GM23248 (cell line): ENCODE measurements at regions not wholly inside any gene's neighbourhood (a gene's known extent, or its start where the extent isn't known, plus 50 kb on each side); places are given as distances from the start of the nearest gene placed in this dataset.

Source experiments
- EZH2 ChIP-seq: fragments of 200-600 bp; sonication (generic); IDR thresholded peaks from 2 replicates; pipeline ENCODE4 v1.6.1; 2018; ENCODE audit warnings: antibody characterized with exemption, mild to moderate bottlenecking; ENCODE audit not compliant: insufficient read depth, poor library complexity, severe bottlenecking
- EZH2phosphoT487 ChIP-seq: fragments of 200-600 bp; sonication (generic); IDR thresholded peaks from 2 replicates; pipeline ENCODE4 v1.6.1; 2018; ENCODE audit warnings: antibody characterized with exemption, moderate library complexity, mild to moderate bottlenecking, low read depth; ENCODE audit not compliant: insufficient read depth

DNA sequence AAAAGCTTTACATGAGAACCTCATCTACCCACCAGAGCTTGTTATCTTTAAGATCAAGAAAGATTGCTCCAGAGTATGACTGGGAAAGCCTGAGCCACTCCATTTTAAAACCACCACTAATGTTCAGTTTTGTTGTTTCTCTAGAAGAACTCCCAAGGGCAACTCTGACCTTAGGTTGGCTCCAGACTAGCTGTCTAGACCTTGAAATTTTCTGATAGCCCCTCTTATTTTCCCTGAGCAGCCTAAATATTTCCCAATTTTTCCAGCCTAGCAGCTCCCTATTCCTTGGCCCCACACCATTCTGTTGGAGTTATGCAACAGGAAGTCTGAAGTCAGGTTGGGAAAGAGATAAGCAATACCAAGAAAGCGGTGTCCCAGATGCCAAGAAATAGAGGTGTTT, 84.6 kb upstream of the TCF21 start:
- TF ChIP-seq EZH2phosphoT487 (no peak), EZH2 (no peak)
